ENCODE measurements at regions not wholly inside any gene's neighbourhood (a gene's known extent, or its start where the extent isn't known, plus 50 kb on each side); places are given as distances from the start of the nearest gene placed in this dataset.

DNA sequence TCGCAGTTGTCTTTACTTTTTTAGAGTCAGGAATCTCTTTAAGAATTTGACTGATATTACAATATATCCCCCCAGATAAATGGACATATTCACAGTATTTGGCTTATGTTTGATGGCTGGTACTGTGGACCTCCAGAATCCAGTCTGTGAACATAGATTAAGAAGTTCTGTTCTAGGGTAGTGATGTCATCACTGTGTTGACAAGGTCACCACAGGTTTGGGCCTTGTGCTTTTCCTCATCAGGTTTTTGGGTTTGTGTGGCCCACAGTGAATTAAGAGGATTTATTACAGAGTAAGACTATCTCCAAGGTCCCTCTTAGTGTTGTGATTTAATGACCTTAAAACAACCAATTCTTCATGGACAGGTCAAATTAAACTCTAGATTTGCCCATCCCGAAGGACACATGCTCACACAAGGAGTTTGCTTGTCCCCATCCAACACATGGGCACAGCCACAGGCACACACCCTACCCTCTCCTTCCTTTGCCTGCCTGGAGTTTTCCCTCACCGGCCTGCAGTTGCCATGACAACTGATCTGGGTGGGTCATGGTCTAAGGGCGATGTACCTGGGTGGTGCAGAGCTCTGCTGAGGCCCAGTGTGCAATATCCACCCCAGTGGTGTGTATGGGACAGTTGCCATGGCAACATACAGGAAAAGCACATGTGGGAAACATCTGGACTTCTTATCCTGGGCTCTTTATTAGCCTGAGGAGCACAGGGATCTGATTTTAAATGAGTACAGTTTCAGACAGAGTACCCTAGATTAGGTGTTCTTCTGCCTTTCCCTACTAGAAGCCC, 98.6 kb downstream of the NAV1 start:
- TF ChIP-seq MAX (IDR thresholded peaks at IDR 0.05; ENCODE audit: low read depth, low read length), result no peak
- no peak for TF ChIP-seq MYC (IDR thresholded peaks at IDR 0.05; ENCODE audit: low read depth, low read length)
- TF ChIP-seq, protein P1, sequence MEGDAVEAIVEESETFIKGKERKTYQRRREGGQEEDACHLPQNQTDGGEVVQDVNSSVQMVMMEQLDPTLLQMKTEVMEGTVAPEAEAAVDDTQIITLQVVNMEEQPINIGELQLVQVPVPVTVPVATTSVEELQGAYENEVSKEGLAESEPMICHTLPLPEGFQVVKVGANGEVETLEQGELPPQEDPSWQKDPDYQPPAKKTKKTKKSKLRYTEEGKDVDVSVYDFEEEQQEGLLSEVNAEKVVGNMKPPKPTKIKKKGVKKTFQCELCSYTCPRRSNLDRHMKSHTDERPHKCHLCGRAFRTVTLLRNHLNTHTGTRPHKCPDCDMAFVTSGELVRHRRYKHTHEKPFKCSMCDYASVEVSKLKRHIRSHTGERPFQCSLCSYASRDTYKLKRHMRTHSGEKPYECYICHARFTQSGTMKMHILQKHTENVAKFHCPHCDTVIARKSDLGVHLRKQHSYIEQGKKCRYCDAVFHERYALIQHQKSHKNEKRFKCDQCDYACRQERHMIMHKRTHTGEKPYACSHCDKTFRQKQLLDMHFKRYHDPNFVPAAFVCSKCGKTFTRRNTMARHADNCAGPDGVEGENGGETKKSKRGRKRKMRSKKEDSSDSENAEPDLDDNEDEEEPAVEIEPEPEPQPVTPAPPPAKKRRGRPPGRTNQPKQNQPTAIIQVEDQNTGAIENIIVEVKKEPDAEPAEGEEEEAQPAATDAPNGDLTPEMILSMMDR (IDR thresholded peaks at IDR 0.05; ENCODE audit: low read depth, low read length), result no peak
- no peak for TF ChIP-seq POLR2A (IDR thresholded peaks at IDR 0.05; ENCODE audit: extremely low read depth, insufficient read length)
- DNase-seq (ENCODE audit: low read depth), result no peak
- H3K4me3 ChIP-seq (ENCODE audit: low read depth, low read length), result no peak overlapping the region

DNA sequence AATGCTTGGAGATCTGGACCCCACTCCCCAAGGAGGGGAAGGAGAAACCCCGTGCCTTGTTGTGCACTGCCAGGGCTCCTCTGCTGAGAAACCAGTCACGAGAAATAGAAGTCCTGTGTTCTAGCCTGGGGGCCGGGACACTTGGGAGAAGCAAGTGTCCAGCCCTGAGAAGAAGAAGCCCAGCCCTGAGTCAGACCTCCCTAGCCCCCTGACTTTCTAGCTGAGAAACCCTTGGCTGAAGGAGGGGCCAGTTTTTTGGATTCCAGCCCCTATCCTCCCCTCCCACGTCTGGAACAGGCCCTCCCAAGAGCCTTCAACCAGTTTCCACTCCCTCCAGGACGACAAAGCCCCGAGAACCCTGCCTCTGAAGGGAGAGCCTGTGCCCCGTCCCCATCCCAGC, 100.5 kb downstream of the NAV1 start:
- DNase-seq (ENCODE audit: low read depth), result no peak
- no peak overlapping the region for H3K4me3 ChIP-seq (ENCODE audit: low read depth, low read length)
- TF ChIP-seq MAX (IDR thresholded peaks at IDR 0.05; ENCODE audit: low read depth, low read length) (no peak), MYC (IDR thresholded peaks at IDR 0.05; ENCODE audit: low read depth, low read length) (no peak), POLR2A (IDR thresholded peaks at IDR 0.05; ENCODE audit: extremely low read depth, insufficient read length) (no peak)
- TF ChIP-seq, protein P1 (IDR thresholded peaks at IDR 0.05; ENCODE audit: low read depth, low read length), result no peak

DNA sequence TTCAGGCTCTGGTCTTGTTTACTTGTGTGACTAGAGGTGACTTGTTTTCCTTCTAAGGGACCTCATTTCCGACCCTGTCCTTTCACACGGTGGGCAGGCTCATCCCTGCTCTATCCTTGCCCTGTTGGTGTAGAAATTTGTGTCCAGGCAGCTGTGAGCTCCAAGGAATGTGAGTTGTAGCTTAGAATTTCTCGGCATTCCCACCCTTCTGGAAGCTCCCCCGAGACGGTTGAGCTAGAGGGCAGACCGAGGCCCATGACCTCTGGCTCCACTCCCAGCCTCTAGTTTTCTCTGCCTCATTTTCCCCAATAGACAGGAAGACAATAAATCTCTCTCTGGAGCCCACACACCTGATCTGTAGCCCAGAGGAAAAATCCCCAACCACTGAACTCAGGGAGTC, 100.9 kb downstream of the NAV1 start:
- no peak for DNase-seq (ENCODE audit: low read depth)

DNA sequence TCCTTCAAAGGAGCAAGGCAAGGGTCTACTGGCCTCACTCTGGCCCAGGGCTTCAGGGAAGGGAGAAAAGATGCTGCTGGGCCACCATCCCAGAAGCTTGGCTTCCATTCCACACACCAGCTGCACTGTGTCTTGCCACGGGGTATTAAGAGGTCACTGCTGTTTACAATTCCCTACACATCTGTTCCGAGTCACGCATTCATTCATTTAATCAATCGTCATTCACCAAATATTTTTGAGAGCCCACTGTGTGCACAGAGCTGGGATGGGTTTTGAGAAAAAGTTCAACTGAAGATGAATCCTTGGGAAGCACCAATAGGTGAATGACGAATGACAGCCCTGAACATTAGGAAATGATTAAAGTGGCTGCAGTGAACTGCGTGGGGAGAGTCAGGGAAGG, 101.7 kb downstream of the NAV1 start:
- H3K4me3 ChIP-seq (ENCODE audit: low read depth, low read length), result no peak overlapping the region
- no peak for DNase-seq (ENCODE audit: low read depth)
- TF ChIP-seq MYC (IDR thresholded peaks at IDR 0.05; ENCODE audit: low read depth, low read length), result no peak
- no peak for TF ChIP-seq MAX (IDR thresholded peaks at IDR 0.05; ENCODE audit: low read depth, low read length)
- no peak for TF ChIP-seq POLR2A (IDR thresholded peaks at IDR 0.05; ENCODE audit: extremely low read depth, insufficient read length)
- TF ChIP-seq, protein P1 (IDR thresholded peaks at IDR 0.05; ENCODE audit: low read depth, low read length), result no peak

More for the DNA sequence above, 100.9 kb downstream of the NAV1 start:
- TF ChIP-seq MYC (IDR thresholded peaks at IDR 0.05; ENCODE audit: low read depth, low read length) (no peak), POLR2A (IDR thresholded peaks at IDR 0.05; ENCODE audit: extremely low read depth, insufficient read length) (no peak), MAX (IDR thresholded peaks at IDR 0.05; ENCODE audit: low read depth, low read length) (no peak)
- TF ChIP-seq, protein P1 (IDR thresholded peaks at IDR 0.05; ENCODE audit: low read depth, low read length), result no peak
- H3K4me3 ChIP-seq (ENCODE audit: low read depth, low read length), result no peak overlapping the region

DNA sequence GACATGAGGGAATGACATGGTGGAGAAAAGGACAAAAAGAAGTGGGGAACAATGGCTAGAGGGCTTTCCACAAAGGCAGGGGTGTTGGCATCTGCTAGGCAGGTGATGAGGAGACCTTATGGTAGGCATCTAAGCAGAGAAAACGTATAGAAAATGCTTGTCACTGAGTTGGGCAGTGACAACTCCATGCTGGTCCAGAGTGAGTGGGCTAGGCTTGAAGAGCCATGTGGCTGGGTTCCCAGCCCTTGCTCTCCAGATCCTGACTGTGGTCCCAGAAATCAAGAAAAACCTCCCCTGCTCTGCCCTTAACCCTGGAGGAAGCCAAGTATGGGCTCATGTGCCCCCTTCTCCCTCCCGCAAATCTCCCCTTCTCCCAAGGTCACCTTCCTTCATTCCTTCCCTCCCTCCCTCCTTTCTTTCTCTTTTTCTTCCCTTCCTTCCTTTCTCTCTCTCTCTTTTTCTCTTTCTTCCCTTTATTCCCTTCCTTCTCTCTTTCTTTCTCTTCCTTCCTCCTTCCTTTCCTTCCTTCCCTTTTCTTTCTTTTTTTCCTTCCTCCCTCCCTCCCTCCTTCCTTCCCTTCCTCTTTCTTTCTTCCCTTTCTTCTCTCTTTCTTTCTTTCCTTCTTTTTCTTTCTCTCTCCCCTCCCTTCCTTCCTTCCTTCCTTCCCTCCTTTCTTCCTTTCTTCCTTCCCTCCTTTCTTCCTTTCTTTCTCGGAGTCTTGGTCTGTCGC, 102.8 kb downstream of the NAV1 start:
- no peak for TF ChIP-seq POLR2A (IDR thresholded peaks at IDR 0.05; ENCODE audit: extremely low read depth, insufficient read length)
- TF ChIP-seq, protein P1 (IDR thresholded peaks at IDR 0.05; ENCODE audit: low read depth, low read length), result no peak
- H3K4me3 ChIP-seq (ENCODE audit: low read depth, low read length), result no peak overlapping the region
- DNase-seq (ENCODE audit: low read depth), result no peak

Measured in NB4 (cell line).